ENCODE measurements at regions not wholly inside any gene's neighbourhood (a gene's known extent, or its start where the extent isn't known, plus 50 kb on each side); places are given as distances from the start of the nearest gene placed in this dataset.

- TF ChIP-seq CHD7 (IDR thresholded peaks at IDR 0.05; ENCODE audit: insufficient replicate concordance, low read length), result no peak
- no peak for TF ChIP-seq FOSL1 (IDR thresholded peaks at IDR 0.05; ENCODE audit: insufficient read depth, low read depth, low read length)
- TF ChIP-seq TAF1 (IDR thresholded peaks at IDR 0.05; ENCODE audit: low read depth, low read length), result no peak
Observed at GRCh38 chr10:117627561-117627960, 85.0 kb downstream of the EMX2 start (continued).

All from H1 (cell line).